Breast epithelium (tissue), 4 donors: ENCODE measurements at regions not wholly inside any gene's neighbourhood (a gene's known extent, or its start where the extent isn't known, plus 50 kb on each side); places are given as distances from the start of the nearest gene placed in this dataset.

Experiments used
- DNase-seq, 2 donors: peaks; one replicate each; pipeline ENCODE4 v3.0.0-alpha.2; 2019; ENCODE audit warnings: low spot score in 2 of 2
- H3K27ac ChIP-seq, 2 donors: fragments of 200-600 bp; sonication (generic) in 1 of 2; one replicate each; pipeline ENCODE4 v1.5.1; 2016 to 2019; ENCODE audit warnings: mild to moderate bottlenecking in 1 of 2
- H3K27me3 ChIP-seq, 2 donors: fragments of 200-600 bp; sonication (generic) in 1 of 2; one replicate each; pipeline versions ENCODE4 v1.5.1 to v1.6.0; 2017 to 2019; ENCODE audit warnings: control low read depth in 1 of 2, mild to moderate bottlenecking in 1 of 2
- H3K36me3 ChIP-seq: fragments of 200-600 bp; one replicate; pipeline ENCODE4 v1.5.1; 2019
- H3K4me1 ChIP-seq, 2 donors: fragments of 200-600 bp; sonication (generic); one replicate each; pipeline ENCODE4 v1.5.1; 2016 to 2019; ENCODE audit warnings: control low read depth in 1 of 2
- H3K4me3 ChIP-seq, 3 donors: fragments of 200-600 bp; sonication (generic); 1 replicate in 2 of 3; 2 replicates in 1 of 3; pipeline ENCODE4 v1.5.1; 2016 to 2019; ENCODE audit warnings: mild to moderate bottlenecking in 3 of 3, moderate library complexity in 2 of 3
- H3K9me3 ChIP-seq, 2 donors: fragments of 200-600 bp; sonication (generic) in 1 of 2; one replicate each; pipeline ENCODE4 v1.5.1; 2016 to 2019; ENCODE audit warnings: control low read depth in 1 of 2
- CTCF ChIP-seq, 3 donors: fragments of 450-650 bp; IDR thresholded peaks; one replicate each; pipeline ENCODE4 v1.5.1; 2016 to 2017; ENCODE audit warnings: antibody characterized with exemption in 3 of 3, mild to moderate bottlenecking in 3 of 3, moderate library complexity in 3 of 3
- POLR2A ChIP-seq: fragments of 450-650 bp; IDR thresholded peaks from one replicate; pipeline ENCODE4 v1.6.1; 2016; ENCODE audit warnings: antibody characterized with exemption, mild to moderate bottlenecking, moderate library complexity
- POLR2AphosphoS5 ChIP-seq, 3 donors: sonication (generic); formaldehyde crosslinking; IDR thresholded peaks; one replicate each; pipeline ENCODE4 v1.6.1; 2017; ENCODE audit warnings: antibody characterized with exemption in 3 of 3
- intact Hi-C: fragments of 100-400 bp; cut with DNase I; formaldehyde crosslinking; loops from one replicate; pipeline ENCODE4 v1.15.1; 2023; ENCODE audit warnings: low total_unique reads

- Histone ChIP-seq H3K9me3 (no peaks in the 10 kb centered on the region), H3K4me3 (peak overlapping the region in 2 of 3 donors; percentile 39 to 59), H3K36me3 (no peaks in the 10 kb centered on the region), H3K4me1 (no peaks in the 10 kb centered on the region), H3K27ac (peak overlapping the region in 1 of 2 donors; percentile 17), H3K27me3 (no peaks in the 10 kb centered on the region)
- DNase-seq = no peak
- intact Hi-C loops = no loop called here
- TF ChIP-seq POLR2A = no peak
- no peak for TF ChIP-seq CTCF (IDR thresholded peaks at IDR 0.05)
- TF ChIP-seq POLR2AphosphoS5 (IDR thresholded peaks at IDR 0.05) = no peak
These were observed 453.8 kb upstream of the ZNF608 start for GRCh38 chr5:125199968-125200865.

- Histone ChIP-seq H3K4me3 (peak overlapping the region in 2 of 3 donors; percentile 39 to 59), H3K27ac (peak overlapping the region in 1 of 2 donors; percentile 17), H3K9me3 (no peaks in the 10 kb centered on the region), H3K36me3 (no peaks in the 10 kb centered on the region), H3K4me1 (no peaks in the 10 kb centered on the region), H3K27me3 (no peaks in the 10 kb centered on the region)
- no peak for DNase-seq
- intact Hi-C loops = no loop called here
- TF ChIP-seq POLR2AphosphoS5 (IDR thresholded peaks at IDR 0.05) (no peak), POLR2A (no peak), CTCF (IDR thresholded peaks at IDR 0.05) (no peak)
These were observed 454.5 kb upstream of the ZNF608 start for GRCh38 chr5:125200866-125201373.

- Histone ChIP-seq H3K9me3 (no peaks in the 10 kb centered on the region), H3K27ac (no peak overlapping the region), H3K27me3 (no peaks in the 10 kb centered on the region), H3K4me1 (no peaks in the 10 kb centered on the region), H3K4me3 (no peak overlapping the region), H3K36me3 (no peaks in the 10 kb centered on the region)
- no peak for TF ChIP-seq POLR2AphosphoS5 (IDR thresholded peaks at IDR 0.05)
- no peak for TF ChIP-seq CTCF (IDR thresholded peaks at IDR 0.05)
- TF ChIP-seq POLR2A = no peak
- DNase-seq = no peak
- intact Hi-C loops = no loop called here
These were observed 455.1 kb upstream of the ZNF608 start for GRCh38 chr5:125201446-125202052.

DNA sequence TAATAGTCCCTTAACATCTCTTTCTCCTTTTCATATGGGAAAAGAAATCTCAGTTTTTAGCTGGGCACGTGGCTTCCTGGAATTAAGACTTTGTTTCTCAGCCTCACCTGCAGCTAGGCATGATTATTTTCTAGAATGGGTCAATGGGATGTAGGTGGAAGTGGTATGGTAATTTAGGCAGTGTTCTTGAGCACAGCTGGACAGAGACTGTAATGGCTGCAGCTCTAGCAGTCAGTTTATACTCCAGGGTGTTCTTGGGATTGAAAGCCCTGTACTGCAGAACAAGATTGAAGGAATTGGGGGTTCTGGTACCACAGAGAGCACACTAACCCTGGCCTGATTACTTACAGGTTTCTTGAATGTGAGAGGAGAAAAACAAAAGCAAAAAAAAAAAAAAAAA, 455.9 kb upstream of the ZNF608 start:
- intact Hi-C loops = no loop called here
- no peak for TF ChIP-seq POLR2A
- TF ChIP-seq POLR2AphosphoS5 (IDR thresholded peaks at IDR 0.05) = no peak
- TF ChIP-seq CTCF (IDR thresholded peaks at IDR 0.05) = no peak
- H3K9me3 ChIP-seq = no peaks in the 10 kb centered on the region
- no peak for DNase-seq
- no peak overlapping the region for H3K27ac ChIP-seq
- H3K4me3 ChIP-seq = no peak overlapping the region
- H3K27me3 ChIP-seq = no peaks in the 10 kb centered on the region
- no peaks in the 10 kb centered on the region for H3K36me3 ChIP-seq
- no peaks in the 10 kb centered on the region for H3K4me1 ChIP-seq
